ENCODE measurements at regions not wholly inside any gene's neighbourhood (a gene's known extent, or its start where the extent isn't known, plus 50 kb on each side); places are given as distances from the start of the nearest gene placed in this dataset.

GRCh38 chr2:221816566-221816965 is 244.5 kb upstream of the EPHA4 start:
- no peak for TF ChIP-seq EZH2phosphoT487 (IDR thresholded peaks at IDR 0.05; ENCODE audit: borderline replicate concordance, low read length)
- no peak for TF ChIP-seq CTCF (conservative IDR thresholded peaks at IDR 0.05; ENCODE audit: low read depth, low read length)
- no peak for TF ChIP-seq EZH2 (IDR thresholded peaks at IDR 0.05; ENCODE audit: low read length, unreplicated experiment)
